GM18867 (cell line): ENCODE measurements at regions not wholly inside any gene's neighbourhood (a gene's known extent, or its start where the extent isn't known, plus 50 kb on each side); places are given as distances from the start of the nearest gene placed in this dataset.

ENCODE experiments used
- ATAC-seq: cut with Tn5 transposase; IDR thresholded peaks from one replicate; pipeline ENCODE4 v1.9.1; 2021; ENCODE audit warnings: mild to moderate bottlenecking, moderate library complexity; ENCODE audit not compliant: unreplicated experiment

- ATAC-seq: no peak
These were observed 119.8 kb upstream of the TLE3 start for GRCh38 chr15:70217226-70218160.

GRCh38 chr15:70215951-70216350 lies 118.2 kb upstream of the TLE3 start:
- ATAC-seq: no peak

- no peak for ATAC-seq
These were observed 117.4 kb upstream of the TLE3 start for GRCh38 chr15:70214941-70215635.

- ATAC-seq: no peak
These were observed 116.6 kb upstream of the TLE3 start for GRCh38 chr15:70214276-70214675.

GRCh38 chr15:70213794-70214193 lies 116.1 kb upstream of the TLE3 start:
- no peak for ATAC-seq

GRCh38 chr15:70212963-70213315 lies 115.2 kb upstream of the TLE3 start:
- ATAC-seq: no peak

- no peak for ATAC-seq
These were observed 114.7 kb upstream of the TLE3 start for GRCh38 chr15:70212286-70212962.

- ATAC-seq: no peak
These were observed 112.8 kb upstream of the TLE3 start for GRCh38 chr15:70210528-70210927.

GRCh38 chr15:70210076-70210475 lies 112.4 kb upstream of the TLE3 start:
- no peak for ATAC-seq

GRCh38 chr15:70209499-70209898 lies 111.8 kb upstream of the TLE3 start:
- no peak for ATAC-seq

- ATAC-seq: no peak
These were observed 110.6 kb upstream of the TLE3 start for GRCh38 chr15:70208332-70208731.

GRCh38 chr15:70206668-70207067 lies 109.0 kb upstream of the TLE3 start:
- ATAC-seq: no peak

GRCh38 chr15:70204652-70205051 lies 106.9 kb upstream of the TLE3 start:
- ATAC-seq: no peak

- ATAC-seq: no peak
These were observed 106.4 kb upstream of the TLE3 start for GRCh38 chr15:70203981-70204560.

- ATAC-seq: no peak
These were observed 105.0 kb upstream of the TLE3 start for GRCh38 chr15:70202756-70203155.

- no peak for ATAC-seq
These were observed 103.7 kb upstream of the TLE3 start for GRCh38 chr15:70201425-70201775.

GRCh38 chr15:70200511-70201424 lies 103.1 kb upstream of the TLE3 start:
- no peak for ATAC-seq

- no peak for ATAC-seq
These were observed 102.1 kb upstream of the TLE3 start for GRCh38 chr15:70199540-70200410.

GRCh38 chr15:70199124-70199482 lies 101.4 kb upstream of the TLE3 start:
- ATAC-seq: no peak
